ENCODE measurements at regions not wholly inside any gene's neighbourhood (a gene's known extent, or its start where the extent isn't known, plus 50 kb on each side); places are given as distances from the start of the nearest gene placed in this dataset.

DNA sequence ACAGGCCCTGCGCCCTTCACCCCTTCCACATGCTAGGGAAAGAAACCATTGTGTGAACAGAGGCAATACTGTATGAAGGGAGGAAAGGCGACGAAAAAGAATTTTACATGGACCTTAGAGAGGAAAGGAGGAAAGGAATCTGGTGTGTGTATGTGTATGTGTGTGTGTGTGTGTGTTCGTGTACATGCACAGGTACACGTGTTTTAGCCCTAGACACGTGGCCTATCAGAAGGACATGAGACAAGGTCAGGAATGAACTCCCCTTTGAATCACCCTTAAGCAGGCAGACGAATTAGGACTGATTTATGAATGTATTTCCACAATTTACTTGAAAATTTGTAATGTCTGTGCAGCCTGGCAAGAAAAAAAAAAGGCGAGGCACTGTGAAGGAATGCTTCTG is 276.0 kb downstream of the ZNF516 start:
- Histone ChIP-seq H3K27ac (ENCODE audit: low read depth, low read length) (no peak overlapping the region), H3K9ac (ENCODE audit: extremely low read depth, low read length, poor library complexity, severe bottlenecking) (no peak overlapping the region), H3K4me1 (ENCODE audit: control insufficient read depth, insufficient read depth, low read length) (no peaks in the 10 kb centered on the region), H3K4me3 (ENCODE audit: low read length) (no peak overlapping the region), H3K36me3 (ENCODE audit: control insufficient read depth, insufficient read depth, low read length) (no peaks in the 10 kb centered on the region), H3K27me3 (ENCODE audit: control insufficient read depth, insufficient read depth, low read length, poor library complexity, severe bottlenecking) (no peaks in the 10 kb centered on the region), H3K9me3 (ENCODE audit: control insufficient read depth, low read length) (no peaks in the 10 kb centered on the region)
- no peak overlapping the region for H3K4me3 Mint-ChIP-seq
- H3K36me3 Mint-ChIP-seq (ENCODE audit: low read depth) = no peaks in the 10 kb centered on the region
- WGBS, 2 experiments (ENCODE audit: insufficient coverage in 1 of 2, insufficient read length in 1 of 2) = 86 to 92% methylated on average over 6 to 8 of the region's 8 CpGs
- no peak overlapping the region for H3K27ac Mint-ChIP-seq
- no peaks in the 10 kb centered on the region for H3K4me1 Mint-ChIP-seq
- no peak for DNase-seq
- H3K9me3 Mint-ChIP-seq = no peaks in the 10 kb centered on the region
- no peak for TF ChIP-seq CTCF (conservative IDR thresholded peaks at IDR 0.05)
- H3K27me3 Mint-ChIP-seq (ENCODE audit: insufficient read depth) = no peaks in the 10 kb centered on the region

- Mint-ChIP-seq H3K4me1 (peaks cover 2% of the 10 kb centered on the region), H3K9me3 (no peaks in the 10 kb centered on the region), H3K27ac (no peak overlapping the region), H3K27me3 (ENCODE audit: insufficient read depth) (no peaks in the 10 kb centered on the region), H3K36me3 (ENCODE audit: low read depth) (no peaks in the 10 kb centered on the region), H3K4me3 (no peak overlapping the region)
- no peaks in the 10 kb centered on the region for H3K27me3 ChIP-seq (ENCODE audit: control insufficient read depth, insufficient read depth, low read length, poor library complexity, severe bottlenecking)
- H3K9me3 ChIP-seq (ENCODE audit: control insufficient read depth, low read length) = no peaks in the 10 kb centered on the region
- no peak for DNase-seq
- no peak overlapping the region for H3K4me3 ChIP-seq (ENCODE audit: low read length)
- no peak overlapping the region for H3K27ac ChIP-seq (ENCODE audit: low read depth, low read length)
- TF ChIP-seq CTCF (conservative IDR thresholded peaks at IDR 0.05) = no peak
- H3K4me1 ChIP-seq (ENCODE audit: control insufficient read depth, insufficient read depth, low read length) = no peaks in the 10 kb centered on the region
- no peak overlapping the region for H3K9ac ChIP-seq (ENCODE audit: extremely low read depth, low read length, poor library complexity, severe bottlenecking)
- WGBS, 2 experiments (ENCODE audit: insufficient coverage in 1 of 2, insufficient read length in 1 of 2) = 69 to 100% methylated on average over 1 of the region's 1 CpG
- H3K36me3 ChIP-seq (ENCODE audit: control insufficient read depth, insufficient read depth, low read length) = no peaks in the 10 kb centered on the region
Measured at GRCh38 chr18:76216096-76216495, 278.9 kb downstream of the ZNF516 start.

DNA sequence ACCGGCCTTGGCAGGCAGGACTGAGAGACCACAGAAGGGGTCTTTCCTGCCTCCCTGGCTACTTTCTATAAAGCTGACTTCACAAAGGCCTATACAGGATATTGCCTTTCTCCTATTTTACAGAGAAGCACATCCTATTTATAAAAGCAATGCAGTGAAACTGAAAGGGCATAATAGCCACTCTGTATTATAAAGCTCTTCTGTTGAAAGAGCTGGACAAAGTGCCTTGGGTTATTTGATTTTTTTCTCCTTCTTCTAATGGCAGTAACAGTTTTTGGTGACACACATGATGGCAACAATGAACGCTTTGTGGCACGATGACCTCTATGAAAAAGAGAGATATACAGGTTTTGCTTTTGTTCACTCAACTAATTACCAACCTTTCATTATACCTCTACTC is 281.1 kb downstream of the ZNF516 start:
- no peak overlapping the region for H3K27ac Mint-ChIP-seq
- no peaks in the 10 kb centered on the region for H3K9me3 Mint-ChIP-seq
- Histone ChIP-seq H3K9me3 (ENCODE audit: control insufficient read depth, low read length) (no peaks in the 10 kb centered on the region), H3K36me3 (ENCODE audit: control insufficient read depth, insufficient read depth, low read length) (no peaks in the 10 kb centered on the region), H3K9ac (ENCODE audit: extremely low read depth, low read length, poor library complexity, severe bottlenecking) (no peak overlapping the region), H3K4me3 (ENCODE audit: low read length) (no peak overlapping the region), H3K27me3 (ENCODE audit: control insufficient read depth, insufficient read depth, low read length, poor library complexity, severe bottlenecking) (no peaks in the 10 kb centered on the region), H3K4me1 (ENCODE audit: control insufficient read depth, insufficient read depth, low read length) (no peaks in the 10 kb centered on the region), H3K27ac (ENCODE audit: low read depth, low read length) (peak overlapping the region; percentile 44)
- H3K27me3 Mint-ChIP-seq (ENCODE audit: insufficient read depth) = peaks cover 3% of the 10 kb centered on the region
- 98 to 100% methylated on average over 1 of the region's 3 CpGs for WGBS, 2 experiments (ENCODE audit: insufficient coverage in 1 of 2, insufficient read length in 1 of 2)
- no peak for TF ChIP-seq CTCF (conservative IDR thresholded peaks at IDR 0.05)
- no peak for DNase-seq
- H3K36me3 Mint-ChIP-seq (ENCODE audit: low read depth) = no peaks in the 10 kb centered on the region
- H3K4me1 Mint-ChIP-seq = peaks cover 5% of the 10 kb centered on the region
- H3K4me3 Mint-ChIP-seq = no peak overlapping the region

Data from endodermal cell (in vitro differentiated cells).